ENCODE measurements at regions not wholly inside any gene's neighbourhood (a gene's known extent, or its start where the extent isn't known, plus 50 kb on each side); places are given as distances from the start of the nearest gene placed in this dataset.

DNA sequence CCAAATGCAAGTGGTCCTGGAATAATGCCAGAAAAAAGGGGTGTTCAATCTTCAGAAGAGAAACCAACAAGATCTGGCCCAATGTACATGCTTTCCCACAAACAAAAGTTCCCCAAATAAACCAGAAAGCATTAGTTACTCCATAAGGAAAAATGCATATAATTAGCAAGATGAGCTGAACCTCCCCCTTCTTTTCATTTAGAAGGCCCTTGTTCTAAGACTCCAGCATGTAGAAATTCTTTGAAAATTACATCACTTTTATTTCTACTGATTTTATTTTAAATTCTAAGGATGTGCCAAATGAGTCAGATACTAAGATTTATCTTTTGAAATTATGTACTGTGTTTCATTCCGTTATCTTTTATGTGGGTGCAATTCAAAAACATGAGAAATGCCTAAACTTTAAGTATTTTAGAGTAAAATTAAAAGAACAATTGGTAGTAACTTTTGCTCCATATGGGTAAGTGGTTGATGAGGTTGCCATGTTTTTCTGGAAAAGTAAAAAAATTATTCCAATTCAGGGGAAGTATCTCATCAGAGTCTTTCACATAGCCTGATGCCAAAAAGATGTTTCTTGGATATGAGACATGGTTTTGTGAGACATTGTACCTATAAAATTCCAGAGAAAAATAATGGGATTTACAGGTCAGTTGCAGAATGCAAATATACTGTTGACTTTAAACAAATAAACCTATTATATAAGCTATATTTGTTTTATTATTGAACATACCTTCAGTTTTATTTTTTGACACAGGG, 106.5 kb upstream of the CCDC112 start:
- DNase-seq (ENCODE audit: low spot score) = no peak

DNA sequence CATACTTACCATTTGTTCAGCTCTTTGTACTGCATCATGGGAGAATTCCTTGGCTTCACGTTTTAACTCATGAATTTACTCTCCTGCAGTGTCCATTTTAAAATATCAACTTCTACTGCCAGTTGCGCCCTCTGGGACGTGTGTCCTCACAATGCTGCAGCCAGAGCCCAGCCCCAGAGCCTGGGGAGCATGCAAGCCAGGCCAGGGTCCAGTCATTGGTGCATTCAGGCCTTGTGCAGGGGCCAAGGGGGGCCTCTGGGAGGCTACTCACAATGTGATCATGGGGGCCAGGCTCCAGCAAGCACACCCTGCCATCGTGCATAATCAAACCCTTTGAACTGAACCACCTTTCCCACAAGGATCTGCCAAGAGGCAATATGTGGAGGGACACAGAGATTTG, 105.6 kb upstream of the CCDC112 start:
- no peak for DNase-seq (ENCODE audit: low spot score)

DNA sequence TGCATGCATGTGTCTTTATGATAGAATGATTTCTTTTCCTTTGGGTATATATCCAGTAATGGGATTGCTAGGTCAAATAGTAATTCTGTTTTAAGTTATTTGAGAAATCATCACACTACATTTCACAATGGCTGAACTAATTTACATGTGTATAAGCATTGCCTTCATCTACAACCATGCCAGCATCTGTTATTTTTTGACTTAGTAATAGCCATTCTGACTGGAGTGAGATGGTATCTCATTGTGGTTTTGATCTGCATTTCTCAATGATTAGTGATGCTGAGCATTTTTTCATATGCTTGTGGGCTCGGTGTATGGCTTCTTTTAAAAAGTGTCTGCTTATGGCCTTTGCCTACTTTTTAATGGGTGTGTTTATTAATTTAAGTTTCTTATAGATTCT, 102.3 kb upstream of the CCDC112 start:
- DNase-seq (ENCODE audit: low spot score) = no peak

DNA sequence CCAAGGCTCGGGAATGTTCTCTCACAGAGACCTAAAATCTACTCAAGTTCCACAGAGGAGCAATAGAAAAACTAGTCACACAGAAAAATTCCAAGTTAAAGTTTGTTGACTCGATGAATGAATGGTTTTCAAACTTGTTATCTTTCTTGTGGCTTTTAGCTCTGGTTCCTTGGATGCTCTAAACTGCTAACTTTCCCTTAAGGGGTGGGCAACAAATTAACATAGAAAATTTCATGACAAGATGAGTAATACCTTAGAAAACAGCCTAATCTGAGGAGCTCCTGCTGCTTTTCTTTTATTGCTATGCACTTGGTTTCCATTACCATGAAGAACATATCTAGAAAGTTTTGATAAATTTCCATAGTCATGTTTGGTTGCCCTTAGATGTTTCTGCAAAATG, 100.2 kb upstream of the CCDC112 start:
- no peak for DNase-seq (ENCODE audit: low spot score)

DNA sequence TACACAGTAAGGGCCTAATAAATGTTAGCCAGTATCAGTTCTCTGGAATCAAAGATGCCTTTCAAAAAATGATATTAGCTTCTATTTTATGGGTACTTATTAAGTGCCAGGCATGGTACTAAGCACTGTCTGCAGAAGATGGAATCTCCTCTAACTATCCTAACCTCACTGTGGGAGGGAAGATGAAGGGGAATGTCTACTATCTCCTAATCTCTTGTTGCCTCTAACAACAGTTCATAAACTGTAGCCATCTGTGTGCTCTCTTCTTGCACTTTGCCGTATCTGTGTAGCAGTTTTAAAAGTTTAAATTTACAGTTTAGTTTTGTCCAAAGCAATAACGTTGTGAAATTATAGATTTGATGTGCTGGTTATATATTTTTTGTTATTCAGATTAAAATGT, 99.6 kb upstream of the CCDC112 start:
- DNase-seq (ENCODE audit: low spot score) = no peak

DNA sequence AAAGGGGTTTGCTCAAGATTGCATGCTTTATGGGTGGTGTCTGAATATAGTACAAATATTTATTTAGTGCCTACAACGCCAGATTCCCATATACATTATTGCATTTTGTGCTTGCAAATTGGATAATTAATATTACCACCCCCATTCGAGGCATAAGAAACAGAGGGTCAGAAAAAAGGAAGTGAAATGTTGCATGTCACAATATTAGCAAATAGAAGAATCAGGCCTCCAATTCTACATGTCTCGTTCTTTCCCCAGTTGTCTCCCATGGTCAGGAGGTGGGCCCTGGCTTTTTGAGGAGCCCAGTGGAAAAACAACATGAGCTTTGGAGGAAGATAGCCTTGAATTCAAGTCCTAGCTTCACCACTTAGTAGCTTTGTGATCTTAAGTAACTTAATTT, 98.1 kb upstream of the CCDC112 start:
- no peak for DNase-seq (ENCODE audit: low spot score)

DNA sequence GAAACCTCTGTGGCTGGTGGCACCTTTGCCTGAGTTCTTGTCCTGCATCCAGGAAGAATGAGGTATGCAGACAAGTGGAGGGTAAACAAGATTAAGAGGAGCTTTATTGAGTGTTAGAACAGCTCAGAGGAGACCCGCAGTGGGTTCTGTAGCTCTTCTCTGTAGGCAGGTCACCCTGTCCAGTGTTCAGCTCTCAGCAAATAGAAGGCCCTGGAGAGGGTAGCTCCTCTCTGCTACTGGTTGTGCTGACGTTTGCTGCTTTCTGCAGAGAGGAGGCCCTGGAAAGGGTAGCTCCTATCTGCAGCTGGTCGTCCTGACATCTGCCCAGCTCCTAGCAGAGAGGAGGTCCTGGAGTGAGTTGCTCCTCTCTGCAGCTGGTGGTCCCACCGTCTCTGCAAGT, 96.8 kb upstream of the CCDC112 start:
- no peak for DNase-seq (ENCODE audit: low spot score)

DNA sequence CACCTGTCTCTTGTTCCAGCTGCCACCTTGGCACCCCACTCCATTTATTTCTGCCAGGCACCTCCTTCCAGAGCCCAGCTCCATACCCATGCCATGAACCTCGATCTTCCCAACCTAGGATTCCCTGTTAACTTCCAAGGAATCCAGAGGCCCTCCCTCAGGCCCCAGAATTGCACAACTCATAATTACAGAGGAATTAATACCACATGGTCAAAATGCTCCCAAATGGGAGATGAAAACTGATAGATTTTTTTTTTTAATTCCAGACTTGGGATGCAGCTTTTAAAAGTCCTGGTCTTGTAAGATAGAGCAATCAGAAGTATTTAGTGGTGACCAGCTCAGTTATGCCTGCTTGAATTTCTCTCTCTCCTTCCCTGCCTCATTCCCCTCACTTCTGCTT, 96.2 kb upstream of the CCDC112 start:
- no peak for DNase-seq (ENCODE audit: low spot score)

DNA sequence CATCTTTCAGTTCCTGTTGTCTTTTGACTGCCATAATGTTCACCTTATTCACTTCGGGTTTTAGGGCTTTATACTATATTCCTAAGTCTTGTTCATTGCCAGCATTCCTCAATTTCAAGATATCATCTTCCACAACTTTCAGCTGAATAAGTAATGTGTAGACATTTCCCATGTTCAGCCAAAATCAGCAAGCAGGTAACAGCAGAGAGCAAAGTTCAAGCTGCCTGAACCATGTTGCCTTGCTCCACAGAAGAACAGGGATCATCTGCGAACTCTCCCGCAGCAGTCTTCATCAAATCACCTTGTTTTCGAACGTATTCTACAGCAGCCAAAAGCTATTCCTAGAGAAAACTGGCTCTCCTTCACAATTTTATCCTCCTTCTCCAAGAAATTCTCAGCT, 95.3 kb upstream of the CCDC112 start:
- no peak for DNase-seq (ENCODE audit: low spot score)

DNA sequence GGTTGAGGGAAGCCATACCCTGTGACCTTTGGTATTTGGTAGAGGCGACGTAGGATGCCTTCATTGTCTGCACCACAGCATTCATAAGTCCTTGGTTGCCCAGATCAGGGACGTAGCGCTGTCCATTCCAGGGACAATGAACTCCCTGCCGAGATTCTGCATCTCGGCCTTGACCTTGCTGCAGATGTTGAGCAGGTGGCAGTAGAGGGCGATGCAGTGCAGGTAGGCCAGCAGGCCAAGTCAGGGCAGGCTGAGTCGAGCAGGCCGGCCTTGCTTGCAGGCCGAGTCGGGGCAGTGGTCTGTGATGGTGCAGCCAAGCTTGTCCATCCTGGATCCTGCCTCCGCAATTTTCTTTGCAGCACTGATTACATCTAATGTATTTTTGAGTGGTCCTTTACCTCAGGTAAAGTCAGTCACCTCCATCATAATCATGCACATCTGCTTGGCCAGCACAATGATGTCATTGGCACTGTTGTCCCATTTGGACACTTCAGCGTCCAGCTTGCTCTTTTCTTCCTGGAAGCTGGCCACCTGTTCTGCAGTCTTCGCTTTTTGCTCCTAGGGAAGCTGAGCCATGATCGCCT, 93.4 kb upstream of the CCDC112 start:
- DNase-seq (ENCODE audit: low spot score) = peak; percentile 25

DNA sequence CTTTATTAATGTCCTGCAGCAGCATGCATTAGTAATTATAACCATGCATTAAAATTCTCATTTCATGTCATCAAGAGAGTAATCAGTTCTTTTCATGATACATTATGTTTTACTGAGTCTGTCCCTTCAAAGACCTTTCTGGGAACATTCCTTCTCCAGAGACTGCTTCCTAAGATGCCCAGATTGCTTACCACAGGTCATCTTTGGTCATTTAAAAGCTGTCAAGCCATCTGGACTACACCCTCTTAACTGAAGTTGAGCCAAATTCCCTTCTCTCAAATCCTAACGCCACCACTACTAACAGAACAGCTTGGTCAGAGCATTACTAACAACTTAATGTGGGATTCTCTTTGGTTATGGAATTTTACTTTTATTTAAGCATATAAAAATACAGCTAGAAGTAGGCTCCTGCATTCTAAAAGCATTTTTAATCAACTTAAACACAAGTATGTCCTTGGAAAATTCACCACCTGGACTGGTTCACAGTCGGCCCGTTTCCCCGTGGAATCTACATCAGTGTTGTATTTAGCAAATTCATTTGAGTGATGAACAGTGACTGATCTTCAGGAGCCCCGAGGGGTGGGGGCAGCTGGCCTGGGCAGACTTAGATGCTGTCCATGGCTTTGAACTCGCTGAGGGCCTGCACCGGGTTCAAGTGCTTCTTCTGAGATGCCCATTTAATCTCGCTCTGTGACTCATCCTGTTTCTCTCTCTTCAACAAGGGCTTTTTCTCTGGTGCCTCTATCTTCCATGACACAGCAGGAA, 92.8 kb upstream of the CCDC112 start:
- no peak for DNase-seq (ENCODE audit: low spot score)

DNA sequence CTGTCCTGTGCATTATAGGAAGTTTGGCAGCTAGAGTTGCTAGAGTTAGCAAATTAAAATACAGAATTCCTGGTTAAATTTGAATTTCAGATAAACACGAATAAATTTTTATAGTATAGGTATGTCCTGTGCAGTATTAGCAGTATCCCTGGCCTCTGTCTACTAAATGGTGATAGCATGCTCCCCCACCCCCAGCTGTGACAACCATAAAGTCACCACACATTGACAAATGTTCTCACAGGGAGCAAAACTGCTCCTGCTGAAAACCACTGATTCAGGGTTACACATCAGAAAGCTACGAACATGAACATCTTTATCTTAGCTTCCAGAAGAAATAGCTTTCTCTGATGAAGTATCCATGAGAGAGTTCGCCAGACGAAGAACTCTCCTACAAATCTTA, 91.8 kb upstream of the CCDC112 start:
- no peak for DNase-seq (ENCODE audit: low spot score)

DNA sequence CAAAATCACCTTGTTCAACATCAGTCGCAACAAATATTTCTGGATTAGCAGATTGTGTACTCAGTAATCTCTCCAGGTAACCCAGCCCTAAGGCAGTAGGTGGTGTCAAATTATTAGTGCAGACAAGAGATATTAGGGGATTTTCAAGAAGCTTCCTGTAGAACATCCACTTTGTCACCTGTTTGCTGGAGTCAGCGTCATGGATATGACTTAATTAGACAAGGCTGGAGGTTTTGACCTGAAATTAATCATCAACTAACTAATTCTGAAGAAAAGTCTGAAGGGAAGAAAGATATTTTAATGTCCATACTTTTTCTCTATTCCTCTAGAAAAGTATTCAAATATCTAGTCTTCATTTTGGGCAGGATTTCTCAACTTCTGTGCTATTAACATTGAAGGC, 91.4 kb upstream of the CCDC112 start:
- DNase-seq (ENCODE audit: low spot score) = no peak

DNA sequence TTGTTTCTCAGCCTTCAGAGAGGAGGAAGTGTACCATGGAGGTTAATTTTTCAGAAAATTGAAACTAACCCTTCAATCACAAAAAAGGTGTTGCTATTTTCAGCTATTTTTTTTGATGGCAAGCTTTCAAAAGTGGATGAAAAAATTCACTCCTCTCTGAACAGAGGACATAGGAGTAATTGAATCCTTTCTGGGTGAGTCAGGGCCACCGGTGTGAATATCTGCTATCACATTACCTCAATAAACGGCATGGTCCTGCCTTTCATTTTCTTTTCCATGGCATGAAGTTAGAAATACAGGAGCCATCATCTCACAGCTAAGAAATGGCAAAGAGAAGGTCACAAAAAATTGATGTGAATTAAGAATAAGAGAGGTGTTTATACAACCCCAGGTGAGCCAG, 90.2 kb upstream of the CCDC112 start:
- no peak for DNase-seq (ENCODE audit: low spot score)

DNA sequence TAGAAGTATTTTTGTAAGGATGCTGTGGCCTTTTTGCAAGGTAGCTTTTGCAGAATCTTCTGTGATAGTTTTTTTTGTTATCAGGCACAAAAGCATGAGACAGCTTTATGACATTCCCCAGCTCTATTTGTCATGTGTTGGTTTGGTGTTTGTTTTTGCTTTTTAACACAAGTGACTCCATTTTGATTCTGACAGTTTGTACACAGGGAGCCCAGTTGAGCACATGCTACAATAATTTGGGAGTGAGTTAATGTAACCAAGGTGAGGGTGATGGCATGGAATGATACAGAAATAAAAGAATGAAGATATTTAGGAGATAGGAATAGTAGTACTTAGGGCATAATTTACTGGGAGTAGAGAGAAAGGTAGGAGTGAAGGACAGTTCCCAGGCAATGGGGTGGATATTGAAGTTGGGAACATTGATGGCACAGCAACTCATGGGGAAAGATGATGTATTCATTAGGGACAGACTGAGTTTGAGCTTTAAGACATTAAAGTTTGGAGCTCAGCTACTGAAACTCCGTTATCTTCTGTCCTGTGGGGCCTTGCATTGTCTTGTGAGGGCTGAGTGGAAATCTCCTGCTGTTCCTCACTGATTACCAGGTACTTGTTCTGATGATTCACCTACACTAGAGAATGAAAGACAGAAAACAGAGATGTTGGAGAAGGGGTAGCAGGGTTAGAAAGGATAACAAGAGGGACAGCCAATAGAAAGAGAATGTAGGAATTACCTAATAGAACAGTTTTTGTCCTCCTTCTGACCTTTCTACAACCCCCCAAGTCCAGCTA, 88.3 kb upstream of the CCDC112 start:
- no peak for DNase-seq (ENCODE audit: low spot score)

DNA sequence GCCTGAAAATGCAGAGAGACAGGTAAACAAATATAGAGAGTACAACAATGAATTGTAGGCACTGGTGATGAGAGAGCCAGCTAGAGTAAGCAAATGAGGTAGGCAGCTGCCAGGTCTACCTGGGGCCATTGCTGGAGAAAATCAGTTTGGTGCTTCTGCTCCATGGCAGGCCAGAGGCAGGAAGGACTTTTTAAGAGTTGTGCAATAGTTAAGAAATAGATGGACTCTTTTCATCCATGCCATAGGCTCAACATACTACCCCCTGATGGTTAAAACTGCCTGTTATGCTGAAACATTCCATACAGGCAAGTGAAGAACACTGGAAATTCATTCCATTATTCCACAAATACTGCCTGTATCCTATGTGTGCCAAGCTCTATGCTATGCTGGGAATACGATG, 86.5 kb upstream of the CCDC112 start:
- DNase-seq (ENCODE audit: low spot score) = peak; percentile 10

DNA sequence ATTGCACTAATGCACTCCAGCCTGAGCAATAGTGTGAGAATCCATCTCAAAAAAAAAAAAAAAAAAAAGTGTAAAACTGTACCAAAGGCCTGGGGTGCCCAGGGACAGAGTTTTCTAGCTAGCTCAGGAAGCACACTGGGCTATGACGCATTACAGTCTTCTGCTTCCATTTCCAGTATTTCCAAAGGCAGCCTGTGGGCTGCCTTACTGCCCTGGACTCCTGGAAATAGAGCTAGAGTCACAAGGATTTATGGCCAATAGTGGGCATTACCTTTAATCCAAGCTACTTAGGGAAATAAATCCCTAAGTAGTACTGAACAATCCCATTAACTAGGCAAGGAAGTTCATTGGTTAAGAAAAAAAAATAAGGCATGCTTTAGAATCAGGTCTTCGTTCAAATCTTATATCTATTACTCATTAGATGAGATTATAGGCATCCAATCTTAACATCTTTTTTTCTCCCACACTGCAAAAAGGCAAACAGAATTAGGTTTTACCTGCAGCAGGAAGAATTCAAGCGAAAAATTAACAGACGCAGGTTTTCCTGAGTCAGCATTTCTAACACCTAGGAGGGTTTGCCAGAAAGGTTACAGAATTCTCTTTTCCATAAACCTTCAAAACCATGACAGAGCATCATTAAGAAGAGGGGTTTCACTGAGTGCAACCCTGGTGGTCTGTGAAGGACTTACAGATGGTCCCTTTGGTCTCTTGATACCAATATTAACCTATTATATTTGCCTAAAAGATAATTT, 85.6 kb upstream of the CCDC112 start:
- no peak for DNase-seq (ENCODE audit: low spot score)

DNA sequence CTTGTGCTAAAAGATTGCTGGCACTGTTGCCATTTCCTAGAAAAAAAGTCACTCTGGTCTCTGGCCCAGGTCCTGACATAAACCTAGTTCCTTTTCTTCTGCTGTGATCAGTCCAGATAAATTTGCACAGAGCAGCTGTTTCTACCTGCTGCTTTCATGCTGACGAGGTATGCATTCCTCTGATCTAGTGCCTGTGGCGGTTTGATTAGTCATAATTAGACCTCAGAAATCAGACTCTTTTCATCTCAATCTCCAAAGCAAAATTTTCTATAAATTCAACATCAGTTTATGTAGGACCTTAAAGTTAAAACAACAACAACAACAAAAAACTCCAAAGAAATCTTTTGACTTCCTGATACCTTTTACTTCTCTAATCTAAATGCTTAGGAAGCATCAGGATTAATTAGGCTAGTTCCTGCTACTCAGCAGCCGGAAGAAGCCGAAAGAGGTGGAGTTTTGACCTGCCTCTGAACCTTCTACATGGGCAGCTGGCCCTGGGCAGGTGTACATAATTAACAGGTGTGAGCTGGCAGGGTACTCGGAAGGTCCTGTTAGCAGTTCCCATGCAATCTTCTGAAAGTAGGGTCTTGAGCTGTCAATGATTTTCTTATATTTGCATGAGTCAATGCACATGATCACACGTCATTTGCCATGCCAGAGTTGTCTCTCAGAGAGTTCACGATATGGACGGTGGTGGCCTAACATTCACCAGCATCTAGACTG, 83.3 kb upstream of the CCDC112 start:
- no peak for DNase-seq (ENCODE audit: low spot score)

DNA sequence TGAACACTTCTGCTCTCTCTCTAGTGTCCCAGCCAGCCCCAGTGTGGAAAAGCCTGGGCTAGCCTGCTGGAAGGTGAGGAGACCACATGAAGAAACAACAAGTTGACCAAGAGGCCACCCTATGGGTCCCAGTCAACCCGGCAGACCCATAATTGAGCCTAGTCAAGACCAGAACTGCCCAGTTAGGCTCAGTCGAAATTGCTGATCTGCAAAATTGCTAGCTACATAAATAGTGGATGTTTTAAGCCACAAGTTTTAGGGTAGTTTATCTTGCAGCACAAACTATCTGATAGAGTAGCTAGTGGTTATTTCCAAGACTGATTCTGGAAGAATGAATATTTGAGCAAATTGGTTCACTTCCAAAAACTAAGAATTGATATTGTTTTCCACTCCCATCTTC, 82.3 kb upstream of the CCDC112 start:
- no peak for DNase-seq (ENCODE audit: low spot score)

DNA sequence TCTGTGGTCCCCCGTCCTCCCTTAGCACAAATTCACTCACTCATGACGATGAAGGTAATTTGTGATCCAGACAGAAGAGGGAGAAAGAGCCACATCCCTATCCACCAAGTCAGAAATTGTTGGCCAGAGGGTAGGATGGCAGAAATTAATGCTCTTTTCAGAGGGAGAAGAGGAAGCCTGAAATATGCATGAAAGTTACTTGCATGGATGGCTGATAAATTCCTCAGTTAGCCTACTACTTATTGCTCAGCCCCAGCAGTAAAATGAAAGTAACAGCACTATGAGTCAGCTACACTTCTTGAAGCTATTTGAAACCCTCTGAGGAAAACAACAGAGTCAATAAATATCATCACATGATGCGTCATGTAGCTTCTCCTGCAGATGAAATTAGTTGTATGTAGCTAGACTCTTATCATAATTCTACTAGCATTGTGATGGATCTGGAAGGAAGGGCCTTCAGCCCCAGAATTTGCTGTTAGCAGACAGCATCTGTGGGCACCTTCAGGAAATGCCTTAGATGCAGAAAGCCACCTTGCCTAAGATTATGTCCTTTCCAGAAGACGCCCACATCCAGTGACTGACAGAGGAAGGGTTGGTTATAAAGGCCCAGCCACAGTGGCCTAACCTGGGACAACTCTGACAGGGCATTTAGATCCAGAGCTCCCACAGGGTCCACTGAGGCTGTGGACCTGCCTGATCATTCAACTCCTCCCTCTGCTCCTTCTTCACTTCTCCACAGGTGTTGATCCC, 81.2 kb upstream of the CCDC112 start:
- DNase-seq (ENCODE audit: low spot score) = peak; percentile 11

Measured in HuH-7 (cell line).